GM12878 (cell line): ENCODE measurements at regions not wholly inside any gene's neighbourhood (a gene's known extent, or its start where the extent isn't known, plus 50 kb on each side); places are given as distances from the start of the nearest gene placed in this dataset.

Source experiments
- ATAC-seq: fragments of 200-7000 bp; cut with Tn5 transposase; 3 replicates; pipeline ENCODE4 v1.9.1; 2020; ENCODE audit warnings: mild to moderate bottlenecking, moderate library complexity
- BruUV-seq: library from RNA; stranded (reverse); fragments of 400-500 nt; replicated peaks from 2 replicates; lab custom pipeline; 2021; lab: Mats Ljungman, UMichigan
- CTCF ChIA-PET: fragments of 300-600 bp; sonication (Branson Sonifier 250); formaldehyde crosslinking; extraction: SDS; loops from one replicate; lab custom pipeline; 2021; ENCODE audit warnings: inconsistent platforms; lab: Yijun Ruan, JAX
- POLR2A ChIA-PET: fragments of 350-600 bp; formaldehyde crosslinking; extraction: SDS; loops from one replicate; lab custom pipeline; 2021; ENCODE audit warnings: inconsistent platforms; lab: Charles Lee
- RAD21 ChIA-PET: fragments of 300-600 bp; sonication (Branson Sonifier 250); formaldehyde crosslinking; loops from one replicate; lab custom pipeline; 2023; ENCODE audit warnings: antibody characterized with exemption; ENCODE audit not compliant: unreplicated experiment; lab: Charles Lee
- SMC1A ChIA-PET: fragments of 300-600 bp; sonication (Branson Sonifier 250); formaldehyde crosslinking; loops from one replicate; lab custom pipeline; 2023; ENCODE audit not compliant: unreplicated experiment, uncharacterized antibody; lab: Charles Lee
- DNase-seq: peaks from one replicate; pipeline ENCODE4 v3.0.0-alpha.2; 2011; ENCODE audit warnings: low read depth, low spot score
- FAIRE-seq: peaks from 3 replicates; lab custom pipeline; 2011; peaks lifted over from hg19 to GRCh38; lab: Jason Lieb, UNC
- H2AFZ ChIP-seq: 2 replicates; pipeline ENCODE4 v1.6.0; 2011; ENCODE audit warnings: low read depth, low read length, control low read depth; ENCODE audit not compliant: control insufficient read depth
- H3K27ac ChIP-seq: 2 replicates; pipeline ENCODE4 v1.5.1; 2011; ENCODE audit warnings: control low read depth; ENCODE audit not compliant: control insufficient read depth, insufficient read depth
- H3K27me3 ChIP-seq, 2 experiments: replicated peaks in 1 of 2; 2 replicates each; pipeline versions ENCODE4 v1.6.0 to v1.6.1; 2011; ENCODE audit warnings: low read length in 1 of 2; ENCODE audit not compliant: control insufficient read depth in 2 of 2, insufficient read depth in 2 of 2
- H3K36me3 ChIP-seq, 2 experiments: 2 replicates each; pipeline ENCODE4 v1.5.1; 2011; ENCODE audit warnings: low read length in 1 of 2; ENCODE audit not compliant: control insufficient read depth in 2 of 2, insufficient read depth in 2 of 2
- H3K4me1 ChIP-seq: 2 replicates; pipeline ENCODE4 v1.6.1; 2011; ENCODE audit warnings: mild to moderate bottlenecking, low read length, moderate library complexity, mixed read lengths; ENCODE audit not compliant: control insufficient read depth, insufficient read depth
- H3K4me2 ChIP-seq: 2 replicates; pipeline ENCODE4 v1.6.0; 2011; ENCODE audit warnings: control low read depth; ENCODE audit not compliant: control insufficient read depth, insufficient read depth
- H3K4me3 ChIP-seq: fragments of 200-600 bp; sonication (generic); 2 replicates; pipeline ENCODE4 v1.5.1; 2016
- H3K79me2 ChIP-seq: 2 replicates; pipeline ENCODE4 v1.6.0; 2011; ENCODE audit warnings: low read length; ENCODE audit not compliant: control insufficient read depth, insufficient read depth
- H3K9ac ChIP-seq: 2 replicates; pipeline ENCODE4 v1.8.0; 2011; ENCODE audit warnings: low read length, control low read depth, mixed read lengths; ENCODE audit not compliant: control insufficient read depth, insufficient read depth
- H3K9me3 ChIP-seq: replicated peaks from 3 replicates; pipeline ENCODE4 v1.5.1; 2011; ENCODE audit warnings: mild to moderate bottlenecking, low read length; ENCODE audit not compliant: control insufficient read depth, insufficient read depth
- H4K20me1 ChIP-seq: 2 replicates; pipeline ENCODE4 v1.6.0; 2011; ENCODE audit not compliant: control insufficient read depth, insufficient read depth
- CHD2 ChIP-seq: IDR thresholded peaks from 2 replicates; pipeline ENCODE4 v1.6.1; 2011; ENCODE audit warnings: low read depth, low read length, improper control_type of control experiment, borderline replicate concordance
- DPF2 ChIP-seq: fragments of 450-650 bp; IDR thresholded peaks from 2 replicates; pipeline ENCODE4 v1.6.1; 2017; ENCODE audit warnings: mild to moderate bottlenecking
- MTA2 ChIP-seq: fragments of 450-650 bp; IDR thresholded peaks from 2 replicates; pipeline ENCODE4 v1.6.1; 2016; ENCODE audit warnings: low read depth, mild to moderate bottlenecking, moderate library complexity
- MYB ChIP-seq: fragments of 150-350 bp; IDR thresholded peaks from 2 replicates; pipeline ENCODE4 v1.6.1; 2014; ENCODE audit warnings: mild to moderate bottlenecking, low read depth, low read length, borderline replicate concordance
- NFYB ChIP-seq: IDR thresholded peaks from 2 replicates; pipeline ENCODE4 v1.6.1; 2011; ENCODE audit warnings: low read depth, mild to moderate bottlenecking, low read length, improper control_type of control experiment, moderate library complexity; ENCODE audit not compliant: insufficient read depth
- RB1 ChIP-seq: fragments of 450-650 bp; formaldehyde crosslinking; IDR thresholded peaks from 2 replicates; pipeline ENCODE4 v1.6.1; 2017; ENCODE audit warnings: mild to moderate bottlenecking, borderline replicate concordance
- SREBF1 ChIP-seq: IDR thresholded peaks from 2 replicates; pipeline ENCODE4 v1.6.1; 2012; ENCODE audit warnings: mild to moderate bottlenecking, low read length
- SRF ChIP-seq, 2 experiments: IDR thresholded peaks; 2 replicates each; pipeline ENCODE4 v1.6.1; 2011; ENCODE audit warnings: low read depth in 2 of 2, low read length in 2 of 2, mild to moderate bottlenecking in 1 of 2, moderate library complexity in 1 of 2
- TBL1XR1 ChIP-seq: IDR thresholded peaks from 2 replicates; pipeline ENCODE4 v1.6.1; 2012; ENCODE audit warnings: low read depth, low read length, improper control_type of control experiment
- TCF12 ChIP-seq: IDR thresholded peaks from 2 replicates; pipeline ENCODE4 v1.6.1; 2011; ENCODE audit warnings: low read depth, mild to moderate bottlenecking, low read length
- ZNF24 ChIP-seq: fragments of 450-650 bp; IDR thresholded peaks from 2 replicates; pipeline ENCODE4 v1.6.1; 2017; ENCODE audit warnings: antibody characterized with exemption, mild to moderate bottlenecking
- ZNF622 ChIP-seq: fragments of 450-650 bp; IDR thresholded peaks from 2 replicates; pipeline ENCODE4 v1.6.1; 2017; ENCODE audit warnings: mild to moderate bottlenecking, inconsistent platforms
- WGBS: methylation state at CpG from one replicate; pipeline ENCODE4 v1.1.6; 2016; ENCODE audit warnings: low lambda C conversion rate; ENCODE audit not compliant: insufficient replicate concordance, insufficient coverage; ENCODE audit errors: missing lambda C conversion rate; 5-methylcytosine and 5-hydroxymethylcytosine counted together
- in situ Hi-C: fragments of 300-500 bp; cut with MboI; formaldehyde crosslinking; loops from 9 replicates; pipeline ENCODE4 v1.14.3; 2018; ENCODE audit warnings: mixed read lengths
- intact Hi-C: fragments of 100-400 bp; cut with micrococcal nuclease; formaldehyde crosslinking; loops from one replicate; pipeline ENCODE4 v1.14.2; 2022; ENCODE audit not compliant: unreplicated experiment
- TF ChIP-seq, protein P1 (sequence below): fragments of 450-650 bp; IDR thresholded peaks from 2 replicates; pipeline ENCODE4 v1.6.1; 2017; ENCODE audit warnings: mild to moderate bottlenecking
- TF ChIP-seq, protein P2 (sequence below): IDR thresholded peaks from 2 replicates; pipeline ENCODE4 v1.6.1; 2012; ENCODE audit warnings: mild to moderate bottlenecking, low read depth, low read length
- TF ChIP-seq, protein P3 (sequence below): IDR thresholded peaks from 2 replicates; pipeline ENCODE4 v1.6.1; 2011; ENCODE audit warnings: mild to moderate bottlenecking, low read depth, low read length, moderate library complexity; ENCODE audit not compliant: insufficient replicate concordance
- TF ChIP-seq, protein P4 (sequence below): IDR thresholded peaks from 2 replicates; pipeline ENCODE4 v1.6.1; 2012; ENCODE audit warnings: low read length, inconsistent platforms
- TF ChIP-seq, protein P5 (sequence below): fragments of 450-650 bp; IDR thresholded peaks from 2 replicates; pipeline ENCODE4 v1.6.1; 2014; ENCODE audit warnings: mild to moderate bottlenecking

DNA sequence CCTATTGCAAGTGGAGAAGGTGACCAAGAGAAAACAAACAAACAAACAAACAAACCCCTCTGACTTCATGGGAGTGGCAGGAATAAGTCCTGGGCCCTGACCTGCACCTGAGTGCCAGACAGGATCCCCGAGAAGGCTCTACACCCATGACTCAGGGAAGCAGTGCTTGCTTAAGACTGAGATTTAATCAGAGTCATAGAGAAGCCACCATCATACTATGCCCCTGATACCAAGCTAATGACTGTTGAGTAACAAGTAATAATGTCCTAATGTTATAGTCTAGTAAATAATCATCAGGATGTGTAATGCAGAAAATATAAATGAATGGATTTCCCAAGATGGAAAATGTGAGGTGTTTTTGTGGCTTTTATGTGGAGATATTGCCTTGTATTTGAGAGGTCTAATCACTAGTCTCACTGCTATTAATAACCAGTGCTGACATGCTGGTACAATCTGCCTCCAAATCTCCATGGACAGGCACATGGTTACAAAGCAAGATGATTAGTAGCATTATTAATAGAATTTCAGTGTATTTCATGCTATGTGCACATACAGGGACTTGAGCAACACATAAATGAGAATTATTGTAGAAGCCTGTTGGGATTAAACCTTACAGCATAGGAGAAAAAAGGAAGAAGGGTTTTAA lies 1290.9 kb downstream of the MRPL39 start:
- no peaks in the 10 kb centered on the region for H3K4me1 ChIP-seq
- ChIA-PET CTCF (no interaction called here), SMC1A (no interaction called here), POLR2A (no interaction called here), RAD21 (no interaction called here)
- H3K27me3 ChIP-seq, result no peaks in the 10 kb centered on the region
- no peak overlapping the region for H3K9ac ChIP-seq
- no peaks in the 10 kb centered on the region for H3K79me2 ChIP-seq
- in situ Hi-C loops, result no loop called here
- intact Hi-C loops, result no loop called here
- FAIRE-seq (no peak), DNase-seq (no peak), ATAC-seq (no peak)
- no peaks in the 10 kb centered on the region for H3K9me3 ChIP-seq
- BruUV-seq, result no TSS peak
- H2AFZ ChIP-seq, result no peak overlapping the region
- WGBS, result 0% methylated on average over 1 of the region's 1 CpG
- H3K4me3 ChIP-seq, result no peak overlapping the region
- no peaks in the 10 kb centered on the region for H4K20me1 ChIP-seq
- H3K36me3 ChIP-seq, result no peaks in the 10 kb centered on the region
- no peak overlapping the region for H3K4me2 ChIP-seq
- H3K27ac ChIP-seq, result no peak overlapping the region
- no peak for TF ChIP-seq SRF (IDR thresholded peaks at IDR 0.05; ENCODE audit: low read depth in 2 of 2, low read length in 2 of 2)
- TF ChIP-seq CHD2, result no peak
- TF ChIP-seq, protein P1, sequence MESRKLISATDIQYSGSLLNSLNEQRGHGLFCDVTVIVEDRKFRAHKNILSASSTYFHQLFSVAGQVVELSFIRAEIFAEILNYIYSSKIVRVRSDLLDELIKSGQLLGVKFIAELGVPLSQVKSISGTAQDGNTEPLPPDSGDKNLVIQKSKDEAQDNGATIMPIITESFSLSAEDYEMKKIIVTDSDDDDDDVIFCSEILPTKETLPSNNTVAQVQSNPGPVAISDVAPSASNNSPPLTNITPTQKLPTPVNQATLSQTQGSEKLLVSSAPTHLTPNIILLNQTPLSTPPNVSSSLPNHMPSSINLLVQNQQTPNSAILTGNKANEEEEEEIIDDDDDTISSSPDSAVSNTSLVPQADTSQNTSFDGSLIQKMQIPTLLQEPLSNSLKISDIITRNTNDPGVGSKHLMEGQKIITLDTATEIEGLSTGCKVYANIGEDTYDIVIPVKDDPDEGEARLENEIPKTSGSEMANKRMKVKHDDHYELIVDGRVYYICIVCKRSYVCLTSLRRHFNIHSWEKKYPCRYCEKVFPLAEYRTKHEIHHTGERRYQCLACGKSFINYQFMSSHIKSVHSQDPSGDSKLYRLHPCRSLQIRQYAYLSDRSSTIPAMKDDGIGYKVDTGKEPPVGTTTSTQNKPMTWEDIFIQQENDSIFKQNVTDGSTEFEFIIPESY, result no peak
- TF ChIP-seq ZNF622, result no peak
- no peak for TF ChIP-seq RB1
- no peak for TF ChIP-seq DPF2
- TF ChIP-seq TCF12, result no peak
- no peak for TF ChIP-seq ZNF24
- TF ChIP-seq TBL1XR1, result no peak
- no peak for TF ChIP-seq SREBF1
- TF ChIP-seq MYB, result no peak
- TF ChIP-seq NFYB, result no peak
- TF ChIP-seq, protein P2, sequence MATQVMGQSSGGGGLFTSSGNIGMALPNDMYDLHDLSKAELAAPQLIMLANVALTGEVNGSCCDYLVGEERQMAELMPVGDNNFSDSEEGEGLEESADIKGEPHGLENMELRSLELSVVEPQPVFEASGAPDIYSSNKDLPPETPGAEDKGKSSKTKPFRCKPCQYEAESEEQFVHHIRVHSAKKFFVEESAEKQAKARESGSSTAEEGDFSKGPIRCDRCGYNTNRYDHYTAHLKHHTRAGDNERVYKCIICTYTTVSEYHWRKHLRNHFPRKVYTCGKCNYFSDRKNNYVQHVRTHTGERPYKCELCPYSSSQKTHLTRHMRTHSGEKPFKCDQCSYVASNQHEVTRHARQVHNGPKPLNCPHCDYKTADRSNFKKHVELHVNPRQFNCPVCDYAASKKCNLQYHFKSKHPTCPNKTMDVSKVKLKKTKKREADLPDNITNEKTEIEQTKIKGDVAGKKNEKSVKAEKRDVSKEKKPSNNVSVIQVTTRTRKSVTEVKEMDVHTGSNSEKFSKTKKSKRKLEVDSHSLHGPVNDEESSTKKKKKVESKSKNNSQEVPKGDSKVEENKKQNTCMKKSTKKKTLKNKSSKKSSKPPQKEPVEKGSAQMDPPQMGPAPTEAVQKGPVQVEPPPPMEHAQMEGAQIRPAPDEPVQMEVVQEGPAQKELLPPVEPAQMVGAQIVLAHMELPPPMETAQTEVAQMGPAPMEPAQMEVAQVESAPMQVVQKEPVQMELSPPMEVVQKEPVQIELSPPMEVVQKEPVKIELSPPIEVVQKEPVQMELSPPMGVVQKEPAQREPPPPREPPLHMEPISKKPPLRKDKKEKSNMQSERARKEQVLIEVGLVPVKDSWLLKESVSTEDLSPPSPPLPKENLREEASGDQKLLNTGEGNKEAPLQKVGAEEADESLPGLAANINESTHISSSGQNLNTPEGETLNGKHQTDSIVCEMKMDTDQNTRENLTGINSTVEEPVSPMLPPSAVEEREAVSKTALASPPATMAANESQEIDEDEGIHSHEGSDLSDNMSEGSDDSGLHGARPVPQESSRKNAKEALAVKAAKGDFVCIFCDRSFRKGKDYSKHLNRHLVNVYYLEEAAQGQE, result no peak
- no peak for TF ChIP-seq MTA2
- TF ChIP-seq, protein P3, sequence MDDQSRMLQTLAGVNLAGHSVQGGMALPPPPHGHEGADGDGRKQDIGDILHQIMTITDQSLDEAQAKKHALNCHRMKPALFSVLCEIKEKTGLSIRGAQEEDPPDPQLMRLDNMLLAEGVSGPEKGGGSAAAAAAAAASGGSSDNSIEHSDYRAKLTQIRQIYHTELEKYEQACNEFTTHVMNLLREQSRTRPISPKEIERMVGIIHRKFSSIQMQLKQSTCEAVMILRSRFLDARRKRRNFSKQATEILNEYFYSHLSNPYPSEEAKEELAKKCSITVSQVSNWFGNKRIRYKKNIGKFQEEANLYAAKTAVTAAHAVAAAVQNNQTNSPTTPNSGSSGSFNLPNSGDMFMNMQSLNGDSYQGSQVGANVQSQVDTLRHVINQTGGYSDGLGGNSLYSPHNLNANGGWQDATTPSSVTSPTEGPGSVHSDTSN, result no peak
- TF ChIP-seq, protein P4, sequence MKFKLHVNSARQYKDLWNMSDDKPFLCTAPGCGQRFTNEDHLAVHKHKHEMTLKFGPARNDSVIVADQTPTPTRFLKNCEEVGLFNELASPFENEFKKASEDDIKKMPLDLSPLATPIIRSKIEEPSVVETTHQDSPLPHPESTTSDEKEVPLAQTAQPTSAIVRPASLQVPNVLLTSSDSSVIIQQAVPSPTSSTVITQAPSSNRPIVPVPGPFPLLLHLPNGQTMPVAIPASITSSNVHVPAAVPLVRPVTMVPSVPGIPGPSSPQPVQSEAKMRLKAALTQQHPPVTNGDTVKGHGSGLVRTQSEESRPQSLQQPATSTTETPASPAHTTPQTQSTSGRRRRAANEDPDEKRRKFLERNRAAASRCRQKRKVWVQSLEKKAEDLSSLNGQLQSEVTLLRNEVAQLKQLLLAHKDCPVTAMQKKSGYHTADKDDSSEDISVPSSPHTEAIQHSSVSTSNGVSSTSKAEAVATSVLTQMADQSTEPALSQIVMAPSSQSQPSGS, result no peak
- TF ChIP-seq, protein P5, sequence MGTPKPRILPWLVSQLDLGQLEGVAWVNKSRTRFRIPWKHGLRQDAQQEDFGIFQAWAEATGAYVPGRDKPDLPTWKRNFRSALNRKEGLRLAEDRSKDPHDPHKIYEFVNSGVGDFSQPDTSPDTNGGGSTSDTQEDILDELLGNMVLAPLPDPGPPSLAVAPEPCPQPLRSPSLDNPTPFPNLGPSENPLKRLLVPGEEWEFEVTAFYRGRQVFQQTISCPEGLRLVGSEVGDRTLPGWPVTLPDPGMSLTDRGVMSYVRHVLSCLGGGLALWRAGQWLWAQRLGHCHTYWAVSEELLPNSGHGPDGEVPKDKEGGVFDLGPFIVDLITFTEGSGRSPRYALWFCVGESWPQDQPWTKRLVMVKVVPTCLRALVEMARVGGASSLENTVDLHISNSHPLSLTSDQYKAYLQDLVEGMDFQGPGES, result no peak
